ENCODE measurements at regions not wholly inside any gene's neighbourhood (a gene's known extent, or its start where the extent isn't known, plus 50 kb on each side); places are given as distances from the start of the nearest gene placed in this dataset.

- no peak overlapping the region for H2AFZ ChIP-seq (ENCODE audit: low read length)
- H3K4me1 ChIP-seq (ENCODE audit: insufficient read depth, low read length): no peaks in the 10 kb centered on the region
- H3K4me2 ChIP-seq (ENCODE audit: insufficient read depth, low read length): no peak overlapping the region
- no peaks in the 10 kb centered on the region for H3K27me3 ChIP-seq (ENCODE audit: insufficient read depth, low read length)
- no peaks in the 10 kb centered on the region for H3K9me3 ChIP-seq (ENCODE audit: low read depth, low read length)
- TF ChIP-seq CTCF (IDR thresholded peaks at IDR 0.05; ENCODE audit: extremely low read depth, low read depth, low read length): no peak
- H4K20me1 ChIP-seq (ENCODE audit: insufficient read depth, low read length): no peaks in the 10 kb centered on the region
- H3K4me3 ChIP-seq (ENCODE audit: insufficient read depth, low read length): no peak overlapping the region
- no peaks in the 10 kb centered on the region for H3K79me2 ChIP-seq (ENCODE audit: insufficient read depth, low read length)
- no peaks in the 10 kb centered on the region for H3K36me3 ChIP-seq (ENCODE audit: insufficient read depth, low read length)
- no peak for DNase-seq (ENCODE audit: insufficient read length, low spot score, missing footprints)
- peak overlapping the region; percentile 50 for H3K27ac ChIP-seq (ENCODE audit: low read depth, low read length)
These were observed 485.6 kb downstream of the FLRT2 start for GRCh38 chr14:86015511-86015910.

- Histone ChIP-seq H3K4me2 (ENCODE audit: insufficient read depth, low read length) (no peak overlapping the region), H3K36me3 (ENCODE audit: insufficient read depth, low read length) (no peaks in the 10 kb centered on the region), H4K20me1 (ENCODE audit: insufficient read depth, low read length) (no peaks in the 10 kb centered on the region), H3K27ac (ENCODE audit: low read depth, low read length) (no peak overlapping the region), H3K79me2 (ENCODE audit: insufficient read depth, low read length) (no peaks in the 10 kb centered on the region), H3K9me3 (ENCODE audit: low read depth, low read length) (no peaks in the 10 kb centered on the region), H3K27me3 (ENCODE audit: insufficient read depth, low read length) (no peaks in the 10 kb centered on the region), H3K4me1 (ENCODE audit: insufficient read depth, low read length) (no peaks in the 10 kb centered on the region), H2AFZ (ENCODE audit: low read length) (no peak overlapping the region), H3K4me3 (ENCODE audit: insufficient read depth, low read length) (no peak overlapping the region)
- DNase-seq (ENCODE audit: insufficient read length, low spot score, missing footprints): no peak
- TF ChIP-seq CTCF (IDR thresholded peaks at IDR 0.05; ENCODE audit: extremely low read depth, low read depth, low read length): no peak
These were observed 483.7 kb downstream of the FLRT2 start for GRCh38 chr14:86013641-86014040.

- Histone ChIP-seq H3K9me3 (ENCODE audit: low read depth, low read length) (no peaks in the 10 kb centered on the region), H3K4me1 (ENCODE audit: insufficient read depth, low read length) (no peaks in the 10 kb centered on the region), H3K4me3 (ENCODE audit: insufficient read depth, low read length) (no peak overlapping the region), H4K20me1 (ENCODE audit: insufficient read depth, low read length) (no peaks in the 10 kb centered on the region), H3K79me2 (ENCODE audit: insufficient read depth, low read length) (no peaks in the 10 kb centered on the region), H3K27me3 (ENCODE audit: insufficient read depth, low read length) (no peaks in the 10 kb centered on the region), H3K27ac (ENCODE audit: low read depth, low read length) (no peak overlapping the region), H2AFZ (ENCODE audit: low read length) (no peak overlapping the region), H3K4me2 (ENCODE audit: insufficient read depth, low read length) (no peak overlapping the region), H3K36me3 (ENCODE audit: insufficient read depth, low read length) (no peaks in the 10 kb centered on the region)
- no peak for DNase-seq (ENCODE audit: insufficient read length, low spot score, missing footprints)
- TF ChIP-seq CTCF (IDR thresholded peaks at IDR 0.05; ENCODE audit: extremely low read depth, low read depth, low read length): no peak
These were observed 482.5 kb downstream of the FLRT2 start for GRCh38 chr14:86012461-86012860.

GRCh38 chr14:86003998-86004397, 474.1 kb downstream of the FLRT2 start:
- Histone ChIP-seq H3K4me3 (ENCODE audit: insufficient read depth, low read length) (no peak overlapping the region), H3K79me2 (ENCODE audit: insufficient read depth, low read length) (no peaks in the 10 kb centered on the region), H3K27ac (ENCODE audit: low read depth, low read length) (peak overlapping the region; percentile 5), H3K4me2 (ENCODE audit: insufficient read depth, low read length) (no peak overlapping the region), H2AFZ (ENCODE audit: low read length) (no peak overlapping the region), H4K20me1 (ENCODE audit: insufficient read depth, low read length) (no peaks in the 10 kb centered on the region), H3K27me3 (ENCODE audit: insufficient read depth, low read length) (no peaks in the 10 kb centered on the region), H3K4me1 (ENCODE audit: insufficient read depth, low read length) (no peaks in the 10 kb centered on the region), H3K9me3 (ENCODE audit: low read depth, low read length) (no peaks in the 10 kb centered on the region), H3K36me3 (ENCODE audit: insufficient read depth, low read length) (no peaks in the 10 kb centered on the region)
- TF ChIP-seq CTCF (IDR thresholded peaks at IDR 0.05; ENCODE audit: extremely low read depth, low read depth, low read length): no peak
- DNase-seq (ENCODE audit: insufficient read length, low spot score, missing footprints): peak; percentile 41
